Activated CD4-positive, CD25-positive, alpha-beta regulatory T cell treated with anti-CD3 and anti-CD28 coated beads, Interleukin-2, amount 50 U/mL, for 24 hours (primary cell): ENCODE measurements at regions not wholly inside any gene's neighbourhood (a gene's known extent, or its start where the extent isn't known, plus 50 kb on each side); places are given as distances from the start of the nearest gene placed in this dataset.

ENCODE experiments used
- ATAC-seq, 2 donors: fragments of 150-1000 bp; cut with Tn5 transposase; one replicate each; pipeline ENCODE4 v1.10.0; 2021; ENCODE audit warnings: mild to moderate bottlenecking in 1 of 2, moderate library complexity in 1 of 2

DNA sequence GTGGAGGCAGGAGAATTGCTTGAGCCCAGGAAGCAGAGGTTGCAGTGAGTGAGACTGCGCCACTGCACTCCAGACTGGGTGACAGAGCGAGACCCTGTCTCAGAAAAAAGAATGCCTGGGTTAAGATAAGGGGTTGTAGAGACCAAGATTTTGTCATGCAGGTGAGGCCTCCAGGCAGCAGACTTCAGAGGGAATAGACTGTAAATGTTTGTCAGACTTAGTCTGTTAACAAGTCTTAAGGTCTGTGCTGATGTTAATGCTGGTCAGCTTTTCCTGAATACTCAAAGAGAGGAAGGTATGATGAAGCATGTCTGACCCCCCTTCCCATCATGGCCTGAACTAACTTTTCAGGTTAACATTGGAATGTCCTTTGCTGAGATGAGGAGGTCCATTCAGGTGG is 83.0 kb upstream of the FUT8 start:
- no peak for ATAC-seq

DNA sequence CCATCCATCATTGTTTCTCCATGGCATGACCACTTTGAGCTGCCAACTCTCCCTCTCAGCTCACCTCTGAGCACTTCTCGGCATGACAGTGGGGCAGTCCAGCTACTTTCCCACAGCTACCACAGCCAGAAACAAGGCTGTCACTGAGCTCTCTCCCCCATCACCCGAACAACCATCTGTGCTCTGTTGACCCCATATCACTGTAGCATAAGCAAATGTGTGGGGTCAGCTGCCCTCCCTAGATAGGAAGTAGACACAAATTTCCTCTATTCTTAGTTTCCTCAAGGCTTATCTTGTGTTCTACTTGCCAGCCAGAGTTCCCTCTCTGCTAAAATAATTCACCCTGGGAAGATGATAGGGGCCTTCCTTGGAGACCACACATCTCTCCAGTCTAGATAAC is 82.6 kb upstream of the FUT8 start:
- no peak for ATAC-seq

GRCh38 chr14:65330416-65330815 is 82.1 kb upstream of the FUT8 start:
- no peak for ATAC-seq

GRCh38 chr14:65331652-65332051 is 80.9 kb upstream of the FUT8 start:
- no peak for ATAC-seq

DNA sequence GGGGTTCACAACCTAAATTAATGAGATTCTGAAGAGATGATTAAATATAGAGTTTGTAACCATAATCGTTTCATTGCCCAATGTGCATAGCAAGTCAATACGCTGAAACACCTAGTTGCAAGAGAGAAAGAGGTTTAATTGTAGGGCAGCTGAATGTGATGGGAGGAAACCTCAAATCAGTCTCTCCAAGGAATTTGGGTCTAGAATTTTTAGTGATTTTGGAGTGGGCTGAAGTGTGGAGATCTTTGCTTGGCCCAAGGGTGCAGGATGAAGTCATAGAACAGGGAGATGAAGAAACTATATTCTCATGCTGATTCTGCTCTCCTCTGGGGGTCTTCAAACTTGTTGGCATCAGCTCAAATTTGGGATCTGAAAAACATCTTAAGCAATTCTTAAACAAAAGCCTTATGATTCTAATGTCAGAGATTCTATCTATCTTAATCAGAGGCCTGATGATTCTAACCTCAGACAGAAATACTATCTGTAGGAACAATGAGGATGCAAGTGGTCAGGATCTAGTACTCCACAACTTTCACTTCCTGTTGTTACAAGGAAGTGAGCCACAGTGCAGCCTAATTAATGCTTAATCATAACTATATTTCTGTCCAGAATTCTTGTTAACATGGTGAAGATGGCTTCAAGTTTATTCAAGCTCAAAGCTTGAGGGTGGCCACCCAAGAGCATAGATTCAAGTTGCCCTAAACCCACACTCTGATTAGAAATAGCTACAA is 80.2 kb upstream of the FUT8 start:
- no peak for ATAC-seq

- no peak for ATAC-seq
Measured at GRCh38 chr14:65333943-65334687, 78.4 kb upstream of the FUT8 start.

GRCh38 chr14:65334765-65335410 is 77.6 kb upstream of the FUT8 start:
- ATAC-seq = no peak

GRCh38 chr14:65335411-65335947 is 77.1 kb upstream of the FUT8 start:
- ATAC-seq = no peak

- ATAC-seq = peak; percentile 94 to 95
Measured at GRCh38 chr14:65336191-65336591, 76.3 kb upstream of the FUT8 start.

- ATAC-seq = no peak
Measured at GRCh38 chr14:65339866-65340265, 72.7 kb upstream of the FUT8 start.

GRCh38 chr14:65344011-65344410 is 68.5 kb upstream of the FUT8 start:
- no peak for ATAC-seq

DNA sequence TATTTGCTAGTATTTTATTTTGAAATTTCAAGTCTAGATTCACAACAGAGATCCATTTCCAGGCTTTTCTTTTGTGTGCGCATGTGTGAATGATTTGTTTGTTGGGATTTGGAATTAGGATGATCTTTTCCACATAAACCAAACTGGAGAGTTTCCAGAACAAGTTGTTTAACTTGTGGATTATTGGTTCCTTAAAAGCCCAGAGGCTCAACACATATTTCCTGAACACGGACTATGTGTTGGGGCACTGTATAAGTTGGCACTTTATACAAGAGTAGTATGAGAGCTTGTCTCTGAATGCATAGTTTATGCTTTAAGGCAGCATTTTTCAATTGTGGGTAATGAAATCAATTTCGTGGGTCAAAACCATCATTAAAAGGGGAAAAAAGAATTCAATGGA is 67.3 kb upstream of the FUT8 start:
- ATAC-seq = no peak

- ATAC-seq = no peak
Measured at GRCh38 chr14:65346474-65346873, 66.1 kb upstream of the FUT8 start.

DNA sequence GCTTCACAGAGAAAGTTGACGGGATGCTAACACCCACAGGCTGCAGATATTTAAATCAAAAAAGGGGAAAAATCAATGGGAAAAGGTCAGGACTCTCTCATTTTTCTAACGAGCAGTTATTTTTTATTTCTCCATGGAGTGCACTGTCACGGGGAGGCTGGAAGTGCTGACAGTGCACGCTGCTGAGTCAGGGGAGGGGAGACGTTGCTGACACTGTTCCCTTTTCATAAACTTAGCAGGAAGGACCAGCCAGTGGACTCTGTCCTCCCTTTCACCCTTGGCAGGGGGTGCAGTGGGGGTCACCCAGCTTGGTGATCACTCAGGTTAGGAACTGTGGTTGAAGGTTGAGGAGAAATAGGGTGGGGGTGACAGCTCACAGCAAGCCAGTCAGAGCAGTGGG is 65.6 kb upstream of the FUT8 start:
- ATAC-seq = no peak

GRCh38 chr14:65348137-65348536 is 64.4 kb upstream of the FUT8 start:
- no peak for ATAC-seq

DNA sequence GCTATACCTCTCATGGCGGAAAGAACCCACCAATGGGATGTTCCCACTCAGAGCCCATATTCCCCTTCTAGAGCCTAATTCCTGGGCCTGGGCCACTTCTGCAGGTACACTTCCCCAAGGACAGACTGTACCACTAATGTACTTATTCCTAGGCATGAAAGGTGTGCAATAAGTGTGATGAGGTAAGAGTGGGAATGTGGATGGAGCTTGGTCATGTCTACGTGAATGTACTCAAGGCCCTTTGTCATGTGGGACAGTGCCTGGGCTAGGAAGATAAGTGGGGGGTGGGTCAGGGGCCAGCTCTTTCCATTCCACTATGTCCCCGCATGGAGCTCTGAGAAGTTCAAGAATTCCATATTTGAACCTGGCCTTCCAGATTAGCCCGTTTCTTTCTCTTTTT is 63.4 kb upstream of the FUT8 start:
- no peak for ATAC-seq

DNA sequence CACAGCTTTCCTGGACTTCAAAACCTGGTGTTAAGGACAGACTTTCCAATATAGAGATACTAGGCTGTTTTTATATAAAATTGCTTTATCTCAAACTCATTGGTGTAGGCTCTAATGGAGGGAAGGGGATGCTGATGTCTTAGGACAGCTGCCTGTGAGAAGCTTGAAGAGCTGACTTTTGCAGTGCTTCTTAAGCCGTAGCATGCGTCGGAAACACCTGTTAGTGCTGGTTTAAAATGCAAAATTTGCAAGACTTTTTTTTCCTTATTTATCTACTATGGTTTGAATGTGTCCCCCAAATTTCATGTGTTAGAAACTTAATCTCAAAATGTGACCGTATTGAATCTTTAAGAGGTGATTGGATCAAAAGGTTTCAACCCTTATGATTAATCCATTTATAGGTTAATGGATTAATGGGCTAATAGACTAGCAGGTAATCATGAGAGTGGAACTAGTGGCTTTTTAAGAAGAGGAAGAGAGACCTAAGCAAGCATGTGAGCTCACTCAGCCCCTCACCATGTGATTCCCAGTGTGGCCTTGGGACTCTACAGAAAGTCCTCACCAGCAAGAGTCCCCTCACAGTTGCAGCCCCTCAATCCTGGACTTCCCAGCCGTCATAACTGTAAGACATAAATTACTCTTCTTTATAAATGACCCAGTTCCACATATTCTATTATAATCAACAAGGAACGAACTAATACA is 60.9 kb upstream of the FUT8 start:
- ATAC-seq = peak in 1 of 2 donors; percentile 39

DNA sequence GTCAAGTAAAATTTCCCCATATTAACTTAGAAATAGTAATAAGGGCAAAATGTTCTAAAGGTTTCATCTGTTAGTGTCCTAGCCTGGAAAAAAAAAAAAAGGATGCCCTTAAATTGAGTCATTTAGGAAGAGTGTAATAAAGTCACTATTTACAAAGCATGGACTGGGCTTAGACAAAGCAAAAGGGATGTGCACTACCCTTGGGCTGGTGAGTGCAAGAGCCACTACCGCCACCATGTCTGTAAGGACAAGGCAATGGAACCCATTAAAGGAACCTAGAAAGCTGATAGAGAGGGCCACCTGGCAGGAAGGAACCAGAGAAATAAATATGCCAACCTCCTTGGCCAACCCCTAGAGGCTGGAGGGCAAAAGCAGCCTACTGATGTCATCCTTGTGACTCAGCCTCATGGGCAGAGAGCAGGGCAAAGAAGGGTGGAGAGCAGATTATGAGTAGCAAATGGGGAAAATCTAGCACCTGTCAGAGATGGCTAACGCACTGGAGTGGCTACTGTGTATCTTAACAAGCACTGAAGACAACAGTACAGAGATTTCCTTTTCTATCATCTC is 59.5 kb upstream of the FUT8 start:
- ATAC-seq = peak; percentile 44 to 47

DNA sequence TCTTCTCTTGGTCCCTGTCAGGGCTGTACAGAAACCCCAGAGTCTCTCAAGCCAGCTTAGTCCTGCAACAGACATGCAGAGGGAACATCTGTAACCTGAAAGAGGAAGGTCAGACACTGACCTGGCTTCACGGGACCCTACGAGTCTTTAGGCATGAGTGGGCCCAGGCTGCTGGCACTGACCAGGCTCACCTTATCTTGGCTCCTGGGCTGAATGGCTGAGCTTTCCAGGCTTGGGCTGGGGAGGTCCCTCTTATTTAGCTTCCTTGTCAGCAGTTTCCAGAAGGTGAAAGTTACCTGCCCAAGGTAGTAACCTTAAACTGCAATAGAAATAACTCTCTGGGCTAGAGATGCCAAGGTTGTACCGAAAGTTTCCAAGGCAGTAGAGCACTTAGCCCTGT is 58.4 kb upstream of the FUT8 start:
- ATAC-seq = no peak

- no peak for ATAC-seq
Measured at GRCh38 chr14:65354715-65355114, 57.8 kb upstream of the FUT8 start.

- ATAC-seq = no peak
Measured at GRCh38 chr14:65356327-65356836, 56.1 kb upstream of the FUT8 start.

DNA sequence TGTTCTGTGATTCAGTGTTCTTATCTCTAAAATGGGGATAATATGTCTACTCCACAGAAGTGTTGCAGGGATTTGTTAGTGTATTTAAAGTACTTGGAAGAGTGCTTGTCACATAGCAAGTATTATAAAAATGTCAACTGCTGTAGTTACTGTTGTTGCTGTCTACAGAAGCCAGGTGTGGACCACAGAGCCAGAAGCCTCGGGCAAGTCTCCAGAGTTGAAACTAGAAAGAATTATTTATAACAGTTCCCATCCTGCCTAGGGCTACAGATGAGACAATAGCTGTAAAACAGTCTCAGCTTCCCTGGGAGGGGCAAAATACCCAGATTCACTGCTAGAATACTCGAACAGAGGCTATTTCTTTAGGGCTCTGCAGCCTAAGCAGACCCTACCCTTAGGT is 55.4 kb upstream of the FUT8 start:
- ATAC-seq = no peak

- no peak for ATAC-seq
Measured at GRCh38 chr14:65357689-65358088, 54.8 kb upstream of the FUT8 start.
